ENCODE measurements at regions not wholly inside any gene's neighbourhood (a gene's known extent, or its start where the extent isn't known, plus 50 kb on each side); places are given as distances from the start of the nearest gene placed in this dataset.
A peak's percentile ranks its signal among the peaks of the same experiment; 100 is the strongest.

GRCh38 chr4:184282895-184283654 lies 65.4 kb upstream of the ENPP6 start (continued):
- TF ChIP-seq RBBP5 (conservative IDR thresholded peaks at IDR 0.05): no peak
- peak; percentile 62 for TF ChIP-seq TAF1 (IDR thresholded peaks at IDR 0.05; ENCODE audit: borderline replicate concordance, low read depth, low read length)
- no peak for TF ChIP-seq SREBF1 (IDR thresholded peaks at IDR 0.05; ENCODE audit: low read length)
- TF ChIP-seq NR2C1 (IDR thresholded peaks at IDR 0.05): peak; percentile 22; the same call in 1 of the 2 replicates
- TF ChIP-seq FOXK2 (IDR thresholded peaks at IDR 0.05): no peak
- TF ChIP-seq EP300 (IDR thresholded peaks at IDR 0.05; ENCODE audit: borderline replicate concordance in 1 of 2, control insufficient read depth in 1 of 2, low read depth in 2 of 2, low read length in 2 of 2): peak; percentile 93 to 94
- TF ChIP-seq MEF2A (IDR thresholded peaks at IDR 0.05; ENCODE audit: insufficient read depth, low read depth, low read length): peak; percentile 99
- peak; percentile 96 for TF ChIP-seq TCF3 (IDR thresholded peaks at IDR 0.05; ENCODE audit: borderline replicate concordance, insufficient read depth, low read depth, low read length)
- no peak for TF ChIP-seq KAT2A (conservative IDR thresholded peaks at IDR 0.05; ENCODE audit: control insufficient read depth, low read depth, low read length)
- no peak for TF ChIP-seq SUZ12 (IDR thresholded peaks at IDR 0.05; ENCODE audit: unreplicated experiment)
- TF ChIP-seq TARDBP (IDR thresholded peaks at IDR 0.05; ENCODE audit: borderline replicate concordance): peak; percentile 48
- TF ChIP-seq EZH2 (IDR thresholded peaks at IDR 0.05; ENCODE audit: borderline replicate concordance, control insufficient read depth, low read depth, low read length): no peak
- TF ChIP-seq ZNF217 (IDR thresholded peaks at IDR 0.05): peak; percentile 77
- no peak for TF ChIP-seq SMARCA5 (IDR thresholded peaks at IDR 0.05)
- TF ChIP-seq CREB1 (IDR thresholded peaks at IDR 0.05; ENCODE audit: low read depth): no peak
- no peak for TF ChIP-seq LARP7 (IDR thresholded peaks at IDR 0.05)
- TF ChIP-seq ASH2L (IDR thresholded peaks at IDR 0.05; ENCODE audit: borderline replicate concordance, low read depth): no peak
- no peak for TF ChIP-seq RFX5 (IDR thresholded peaks at IDR 0.05; ENCODE audit: low read depth, low read length)
- no peak for TF ChIP-seq CEBPZ (IDR thresholded peaks at IDR 0.05; ENCODE audit: low read depth, low read length)
- TF ChIP-seq MEF2B (IDR thresholded peaks at IDR 0.05; ENCODE audit: partially characterized antibody, poor library complexity, severe bottlenecking): peak; percentile 89
- TF ChIP-seq DPF2 (IDR thresholded peaks at IDR 0.05): no peak; the same call in none of the 2 replicates
- TF ChIP-seq HCFC1 (IDR thresholded peaks at IDR 0.05; ENCODE audit: low read length): no peak
- no peak for TF ChIP-seq SUPT20H (IDR thresholded peaks at IDR 0.05; ENCODE audit: borderline replicate concordance, control insufficient read depth, low read depth, low read length)
- peak; percentile 55; the same call in 1 of the 2 replicates for TF ChIP-seq POLR2AphosphoS2 (IDR thresholded peaks at IDR 0.05; ENCODE audit: low read depth, low read length)
- no peak for TF ChIP-seq SREBF2 (IDR thresholded peaks at IDR 0.05; ENCODE audit: low read length)
- TF ChIP-seq MTA3 (IDR thresholded peaks at IDR 0.05; ENCODE audit: borderline replicate concordance, low read length): no peak
- TF ChIP-seq ZBTB4 (CRISPR knock-in tag; IDR thresholded peaks at IDR 0.05): 0 out of 2 replicates have a peak, but pooled peaks have one; percentile 57
